Transverse colon (tissue), 3 donors: ENCODE measurements at regions not wholly inside any gene's neighbourhood (a gene's known extent, or its start where the extent isn't known, plus 50 kb on each side); places are given as distances from the start of the nearest gene placed in this dataset.

ENCODE experiments used
- EP300 ChIP-seq: sonication (generic); formaldehyde crosslinking; IDR thresholded peaks from one replicate; pipeline ENCODE4 v1.6.1; 2017; ENCODE audit warnings: antibody characterized with exemption, low read depth
- POLR2A ChIP-seq: fragments of 450-650 bp; IDR thresholded peaks from one replicate; pipeline ENCODE4 v1.6.1; 2016; ENCODE audit warnings: antibody characterized with exemption, mild to moderate bottlenecking, moderate library complexity
- TF ChIP-seq, protein P1 (sequence below), 5 experiments: fragments of 200-600 bp in 3 of 5; fragments of 450-650 bp in 2 of 5; sonication (generic) in 3 of 5; IDR thresholded peaks; 1 replicate in 2 of 5; 2 replicates in 3 of 5; pipeline ENCODE4 v1.5.1; 2016 to 2017; ENCODE audit warnings: antibody characterized with exemption in 5 of 5, inconsistent platforms in 3 of 5, mild to moderate bottlenecking in 2 of 5, moderate library complexity in 1 of 5

DNA sequence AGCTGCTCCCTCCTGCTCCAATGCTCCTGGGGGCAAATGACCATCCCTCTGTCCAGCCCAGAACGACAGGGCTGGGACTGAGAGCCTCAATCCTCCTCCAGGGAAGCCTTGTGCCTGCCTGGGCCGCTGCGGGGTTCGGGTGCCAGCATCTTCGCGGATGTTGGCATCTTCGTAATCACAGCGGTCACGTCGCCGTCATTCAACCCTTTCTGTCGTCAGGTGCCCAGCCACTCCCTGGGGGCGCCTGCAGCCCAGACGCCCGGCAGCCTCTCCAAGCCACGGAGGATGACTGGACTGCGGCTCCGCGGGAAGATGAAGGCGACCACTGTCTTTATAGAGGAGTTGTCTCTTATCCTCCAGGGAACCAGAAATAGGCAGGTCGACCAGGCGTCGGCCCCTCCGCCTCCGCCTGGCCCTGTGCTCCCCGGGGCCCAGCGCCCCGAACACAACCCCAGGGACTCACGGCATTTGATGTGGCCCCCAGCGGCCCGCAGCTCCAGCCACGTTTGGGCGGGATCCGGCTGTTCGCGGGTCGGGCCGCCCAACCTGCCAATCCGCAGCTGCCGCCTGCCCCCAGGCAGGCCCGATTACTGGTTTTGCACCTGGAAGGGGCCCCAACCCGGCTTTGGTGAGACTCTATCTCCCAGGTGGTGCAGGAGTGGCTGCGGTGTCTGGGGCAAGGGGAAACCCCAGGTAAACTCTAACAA, 113.9 kb downstream of the THNSL2 start:
- TF ChIP-seq EP300 (no peak), POLR2A (no peak)
- TF ChIP-seq, protein P1, sequence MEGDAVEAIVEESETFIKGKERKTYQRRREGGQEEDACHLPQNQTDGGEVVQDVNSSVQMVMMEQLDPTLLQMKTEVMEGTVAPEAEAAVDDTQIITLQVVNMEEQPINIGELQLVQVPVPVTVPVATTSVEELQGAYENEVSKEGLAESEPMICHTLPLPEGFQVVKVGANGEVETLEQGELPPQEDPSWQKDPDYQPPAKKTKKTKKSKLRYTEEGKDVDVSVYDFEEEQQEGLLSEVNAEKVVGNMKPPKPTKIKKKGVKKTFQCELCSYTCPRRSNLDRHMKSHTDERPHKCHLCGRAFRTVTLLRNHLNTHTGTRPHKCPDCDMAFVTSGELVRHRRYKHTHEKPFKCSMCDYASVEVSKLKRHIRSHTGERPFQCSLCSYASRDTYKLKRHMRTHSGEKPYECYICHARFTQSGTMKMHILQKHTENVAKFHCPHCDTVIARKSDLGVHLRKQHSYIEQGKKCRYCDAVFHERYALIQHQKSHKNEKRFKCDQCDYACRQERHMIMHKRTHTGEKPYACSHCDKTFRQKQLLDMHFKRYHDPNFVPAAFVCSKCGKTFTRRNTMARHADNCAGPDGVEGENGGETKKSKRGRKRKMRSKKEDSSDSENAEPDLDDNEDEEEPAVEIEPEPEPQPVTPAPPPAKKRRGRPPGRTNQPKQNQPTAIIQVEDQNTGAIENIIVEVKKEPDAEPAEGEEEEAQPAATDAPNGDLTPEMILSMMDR (IDR thresholded peaks at IDR 0.05), result no peak
